Thyroid gland (tissue), 4 donors: ENCODE measurements at regions not wholly inside any gene's neighbourhood (a gene's known extent, or its start where the extent isn't known, plus 50 kb on each side); places are given as distances from the start of the nearest gene placed in this dataset.

ENCODE experiments used
- CTCF ChIP-seq, 6 experiments: fragments of 200-600 bp in 3 of 6; fragments of 450-650 bp in 3 of 6; sonication (generic) in 3 of 6; IDR thresholded peaks; one replicate each; pipeline ENCODE4 v1.5.1; 2016 to 2019; ENCODE audit warnings: antibody characterized with exemption in 6 of 6, mild to moderate bottlenecking in 2 of 6, inconsistent platforms in 1 of 6, moderate library complexity in 1 of 6
- POLR2A ChIP-seq, 2 donors: fragments of 450-650 bp; IDR thresholded peaks; one replicate each; pipeline ENCODE4 v1.6.1; 2017; ENCODE audit warnings: antibody characterized with exemption in 2 of 2, mild to moderate bottlenecking in 2 of 2, moderate library complexity in 1 of 2

- no peak for TF ChIP-seq CTCF (IDR thresholded peaks at IDR 0.05)
- no peak for TF ChIP-seq POLR2A (IDR thresholded peaks at IDR 0.05)
These were observed 140.1 kb upstream of the PTPN1 start for GRCh38 chr20:50370036-50370566.
